Kidney epithelial cell (primary cell): ENCODE measurements at regions not wholly inside any gene's neighbourhood (a gene's known extent, or its start where the extent isn't known, plus 50 kb on each side); places are given as distances from the start of the nearest gene placed in this dataset.

Source experiments
- DNase-seq: peaks from one replicate; pipeline ENCODE4 v3.0.0-alpha.2; 2010; ENCODE audit warnings: low read depth
- H3K27me3 ChIP-seq: 2 replicates; pipeline ENCODE4 v1.6.0; 2011; ENCODE audit warnings: low read length; ENCODE audit not compliant: control insufficient read depth, insufficient read depth
- H3K36me3 ChIP-seq: 2 replicates; pipeline ENCODE4 v1.5.1; 2011; ENCODE audit warnings: low read length; ENCODE audit not compliant: control insufficient read depth, insufficient read depth
- H3K4me3 ChIP-seq: 2 replicates; pipeline ENCODE4 v1.5.1; 2011; ENCODE audit warnings: low read depth, mild to moderate bottlenecking, control low read depth, low read length
- CTCF ChIP-seq: IDR thresholded peaks from 2 replicates; pipeline ENCODE4 v1.5.1; 2011; ENCODE audit warnings: mild to moderate bottlenecking, moderate library complexity, low read length, control low read depth, inconsistent platforms; ENCODE audit not compliant: insufficient read depth, poor library complexity, severe bottlenecking

- no peaks in the 10 kb centered on the region for H3K36me3 ChIP-seq
- DNase-seq, result no peak
- no peak for TF ChIP-seq CTCF
- H3K27me3 ChIP-seq, result no peaks in the 10 kb centered on the region
- H3K4me3 ChIP-seq, result no peak overlapping the region
These were observed 1258.7 kb upstream of the GJE1 start for GRCh38 chr6:140874066-140874465.

- no peak overlapping the region for H3K4me3 ChIP-seq
- H3K27me3 ChIP-seq, result no peaks in the 10 kb centered on the region
- no peak for TF ChIP-seq CTCF
- no peaks in the 10 kb centered on the region for H3K36me3 ChIP-seq
- DNase-seq, result no peak
These were observed 1259.8 kb upstream of the GJE1 start for GRCh38 chr6:140872885-140873284.

- Histone ChIP-seq H3K4me3 (no peak overlapping the region), H3K27me3 (no peaks in the 10 kb centered on the region), H3K36me3 (no peaks in the 10 kb centered on the region)
- no peak for DNase-seq
- no peak for TF ChIP-seq CTCF
These were observed 1260.8 kb upstream of the GJE1 start for GRCh38 chr6:140871911-140872310.

- Histone ChIP-seq H3K27me3 (no peaks in the 10 kb centered on the region), H3K36me3 (no peaks in the 10 kb centered on the region), H3K4me3 (no peak overlapping the region)
- no peak for DNase-seq
- no peak for TF ChIP-seq CTCF
These were observed 1265.4 kb upstream of the GJE1 start for GRCh38 chr6:140867336-140867735.

GRCh38 chr6:140858381-140858971 lies 1274.2 kb upstream of the GJE1 start:
- DNase-seq, result no peak
- no peaks in the 10 kb centered on the region for H3K27me3 ChIP-seq
- no peak overlapping the region for H3K4me3 ChIP-seq
- no peaks in the 10 kb centered on the region for H3K36me3 ChIP-seq
- TF ChIP-seq CTCF, result no peak

- no peaks in the 10 kb centered on the region for H3K27me3 ChIP-seq
- H3K36me3 ChIP-seq, result no peaks in the 10 kb centered on the region
- DNase-seq, result peak; percentile 67
- no peak for TF ChIP-seq CTCF
- no peak overlapping the region for H3K4me3 ChIP-seq
These were observed 1274.9 kb upstream of the GJE1 start for GRCh38 chr6:140857739-140858380.
